K562 (cell line): ENCODE measurements at regions not wholly inside any gene's neighbourhood (a gene's known extent, or its start where the extent isn't known, plus 50 kb on each side); places are given as distances from the start of the nearest gene placed in this dataset.

Experiments used
- ATF4 ChIP-seq: fragments of 450-650 bp; formaldehyde crosslinking; IDR thresholded peaks from 2 replicates; pipeline ENCODE4 v1.4.0; 2022; ENCODE audit warnings: mild to moderate bottlenecking, moderate library complexity
- GABPA ChIP-seq: fragments of 200-800 bp; sonication (Bioruptor generic); conservative IDR thresholded peaks from 2 replicates; pipeline ENCODE4 v1.6.1; 2016; ENCODE audit warnings: low read depth, missing genetic modification characterization, missing compliant biosample characterization
- TAF1 ChIP-seq: IDR thresholded peaks from 2 replicates; pipeline ENCODE4 v1.6.1; 2011; ENCODE audit warnings: mild to moderate bottlenecking, low read length, moderate library complexity; ENCODE audit not compliant: insufficient read depth, control insufficient read depth, severe bottlenecking; ENCODE audit errors: extremely low read depth
- ZNF318 ChIP-seq, 2 experiments: fragments of 450-650 bp; IDR thresholded peaks; 2 replicates each; pipeline ENCODE4 v1.6.1; 2016; ENCODE audit warnings: mild to moderate bottlenecking in 2 of 2, borderline replicate concordance in 1 of 2, low read depth in 1 of 2, moderate library complexity in 1 of 2
- ZNF785 ChIP-seq: fragments of 250-450 bp; sonication (Bioruptor Pico); IDR thresholded peaks from 2 replicates; pipeline ENCODE4 v1.4.0; 2020; ENCODE audit warnings: mild to moderate bottlenecking

- no peak for TF ChIP-seq ZNF318 (IDR thresholded peaks at IDR 0.05; ENCODE audit: borderline replicate concordance in 1 of 2, low read depth in 1 of 2)
- TF ChIP-seq ZNF785 (CRISPR knock-in tag): no peak
- no peak for TF ChIP-seq TAF1
- TF ChIP-seq ATF4 (CRISPR knock-in tag): no peak
- no peak for TF ChIP-seq GABPA
These were observed 59.3 kb upstream of the PPP1R2C start (continued) for GRCh38 chrX:42837101-42837726.
